HCT116 (cell line): ENCODE measurements at regions not wholly inside any gene's neighbourhood (a gene's known extent, or its start where the extent isn't known, plus 50 kb on each side); places are given as distances from the start of the nearest gene placed in this dataset.
"Not testable (repeated sequence)": the region's sequence is repeated elsewhere in the genome, so short reads cannot be mapped to it uniquely, and the experiment has no call there.

Source experiments
- ATAC-seq: fragments of 200-7000 bp; cut with Tn5 transposase; 2 replicates; pipeline ENCODE4 v1.9.1; 2020; ENCODE audit warnings: mild to moderate bottlenecking, moderate library complexity
- BruUV-seq: library from RNA; stranded (reverse); fragments of 400-500 nt; replicated peaks from 2 replicates; lab custom pipeline; 2021; lab: Mats Ljungman, UMichigan
- CTCF ChIA-PET: fragments of 300-600 bp; sonication (Branson Sonifier 250); formaldehyde crosslinking; loops from one replicate; lab custom pipeline; 2021; ENCODE audit warnings: antibody characterized with exemption; lab: Charles Lee
- POLR2A ChIA-PET: fragments of 300-600, 350-600 bp; sonication (Branson Sonifier 250); formaldehyde crosslinking; loops from one replicate; lab custom pipeline; 2021; ENCODE audit warnings: antibody characterized with exemption; lab: Charles Lee
- RAD21 ChIA-PET, 2 experiments: fragments of 300-600 bp; sonication (Branson Sonifier 250); formaldehyde crosslinking; loops; one replicate each; lab custom pipeline; 2023; ENCODE audit warnings: low total read pairs in 2 of 2; ENCODE audit not compliant: uncharacterized antibody in 2 of 2, unreplicated experiment in 2 of 2, low non-redundant PET in 1 of 2; lab: Charles Lee
- DNase-seq: peaks from one replicate; pipeline ENCODE4 v3.0.0-alpha.2; 2010; ENCODE audit warnings: low read depth, low spot score
- H2AFZ ChIP-seq: fragments of 200-600 bp; shearing (Covaris generic), sonication (generic); 2 replicates; pipeline ENCODE4 v1.6.1; 2017; ENCODE audit warnings: low read depth, mixed run types, mixed read lengths, antibody characterized with exemption, low read length; ENCODE audit not compliant: poor library complexity, severe bottlenecking
- H3K27ac ChIP-seq: 2 replicates; pipeline ENCODE4 v1.5.1; 2012; ENCODE audit warnings: low read depth, low read length
- H3K27me3 ChIP-seq: fragments of 200-600 bp; sonication (generic); 2 replicates; pipeline ENCODE4 v1.6.1; 2016; ENCODE audit warnings: mixed run types, low read length, mixed read lengths; ENCODE audit not compliant: insufficient read depth
- H3K36me3 ChIP-seq, 2 experiments: fragments of 200-500 bp in 1 of 2; fragments of 200-600 bp in 1 of 2; sonication (Bioruptor generic) in 1 of 2; sonication (generic) in 1 of 2; 2 replicates each; pipeline versions ENCODE4 v1.5.1 to v1.6.1; 2014 to 2016; ENCODE audit warnings: low read length in 2 of 2, inconsistent platforms in 1 of 2, mixed read lengths in 1 of 2, mixed run types in 1 of 2; ENCODE audit not compliant: insufficient read depth in 2 of 2, control insufficient read depth in 1 of 2
- H3K4me1 ChIP-seq, 2 experiments: fragments of 200-600 bp in 1 of 2; sonication (generic) in 1 of 2; 2 replicates each; pipeline versions ENCODE4 v1.5.1 to v1.6.1; 2012 to 2017; ENCODE audit warnings: low read length in 2 of 2, inconsistent platforms in 1 of 2, mild to moderate bottlenecking in 1 of 2, mixed read lengths in 1 of 2, mixed run types in 1 of 2, moderate library complexity in 1 of 2; ENCODE audit not compliant: insufficient read depth in 2 of 2, control insufficient read depth in 1 of 2
- H3K4me2 ChIP-seq: fragments of 200-600 bp; sonication (generic); 2 replicates; pipeline ENCODE4 v1.6.1; 2017; ENCODE audit warnings: mixed run types, low read length, mixed read lengths
- H3K4me3 ChIP-seq, 2 experiments: fragments of 200-600 bp in 1 of 2; sonication (generic) in 1 of 2; replicated peaks in 1 of 2; 2 replicates each; pipeline ENCODE4 v1.5.1; 2011 to 2016; ENCODE audit warnings: low read length in 2 of 2, control low read depth in 1 of 2, low read depth in 1 of 2, mild to moderate bottlenecking in 1 of 2, mixed read lengths in 1 of 2, mixed run types in 1 of 2
- H3K79me2 ChIP-seq: fragments of 200-600 bp; sonication (generic); 2 replicates; pipeline ENCODE4 v1.6.1; 2017; ENCODE audit warnings: mild to moderate bottlenecking, mixed run types, low read length, moderate library complexity, mixed read lengths; ENCODE audit not compliant: insufficient read depth
- H3K9ac ChIP-seq: fragments of 200-600 bp; sonication (generic); 2 replicates; pipeline ENCODE4 v1.6.1; 2016; ENCODE audit warnings: low read length, mixed read lengths
- H3K9me2 ChIP-seq: fragments of 200-600 bp; sonication (generic), shearing (Covaris generic); 2 replicates; pipeline ENCODE4 v1.6.1; 2017; ENCODE audit warnings: mixed run types, mild to moderate bottlenecking, moderate library complexity; ENCODE audit not compliant: insufficient read depth
- H3K9me3 ChIP-seq, 2 experiments: fragments of 200-500 bp in 1 of 2; fragments of 200-600 bp in 1 of 2; sonication (Bioruptor generic) in 1 of 2; sonication (generic) in 1 of 2; 2 replicates each; pipeline ENCODE4 v1.6.1; 2014 to 2017; ENCODE audit warnings: low read length in 2 of 2, mixed read lengths in 2 of 2, inconsistent platforms in 1 of 2, low read depth in 1 of 2, mild to moderate bottlenecking in 1 of 2, mixed run types in 1 of 2, moderate library complexity in 1 of 2; ENCODE audit not compliant: control insufficient read depth in 1 of 2, insufficient read depth in 1 of 2
- H4K20me1 ChIP-seq: fragments of 200-600 bp; sonication (generic), shearing (Covaris generic); 2 replicates; pipeline ENCODE4 v1.6.1; 2017; ENCODE audit warnings: mixed run types, mild to moderate bottlenecking, moderate library complexity; ENCODE audit not compliant: insufficient read depth
- ATF3 ChIP-seq: IDR thresholded peaks from 2 replicates; pipeline ENCODE4 v1.6.1; 2012
- CEBPB ChIP-seq: IDR thresholded peaks from 2 replicates; pipeline ENCODE4 v1.6.1; 2012; ENCODE audit warnings: low read depth
- EGR1 ChIP-seq: IDR thresholded peaks from 2 replicates; pipeline ENCODE4 v1.6.1; 2012; ENCODE audit warnings: low read depth
- EZH2 ChIP-seq: fragments of 200-600 bp; sonication (generic); IDR thresholded peaks from 2 replicates; pipeline ENCODE4 v1.6.1; 2017; ENCODE audit warnings: antibody characterized with exemption, mixed run types
- EZH2phosphoT487 ChIP-seq: fragments of 200-600 bp; IDR thresholded peaks from 2 replicates; pipeline ENCODE4 v1.6.1; 2018; ENCODE audit warnings: antibody characterized with exemption, borderline replicate concordance
- FOSL1 ChIP-seq: IDR thresholded peaks from 2 replicates; pipeline ENCODE4 v1.6.1; 2012; ENCODE audit warnings: low read depth
- POLR2A ChIP-seq: IDR thresholded peaks from 2 replicates; pipeline ENCODE4 v1.7.0; 2011; ENCODE audit warnings: borderline replicate concordance; ENCODE audit not compliant: insufficient read depth, insufficient read length; ENCODE audit errors: extremely low read depth
- SIN3A ChIP-seq: IDR thresholded peaks from 2 replicates; pipeline ENCODE4 v1.6.1; 2012; ENCODE audit warnings: low read depth
- SP1 ChIP-seq: IDR thresholded peaks from 2 replicates; pipeline ENCODE4 v1.6.1; 2012; ENCODE audit warnings: low read depth
- SRF ChIP-seq: IDR thresholded peaks from 2 replicates; pipeline ENCODE4 v1.6.1; 2012; ENCODE audit warnings: low read depth
- YY1 ChIP-seq: IDR thresholded peaks from 2 replicates; pipeline ENCODE4 v1.6.1; 2011; ENCODE audit warnings: low read length, low read depth, moderate library complexity, mild to moderate bottlenecking; ENCODE audit not compliant: insufficient replicate concordance; ENCODE audit errors: extremely low read depth
- ZBTB33 ChIP-seq: IDR thresholded peaks from 2 replicates; pipeline ENCODE4 v1.6.1; 2011; ENCODE audit warnings: mild to moderate bottlenecking, low read length, moderate library complexity; ENCODE audit not compliant: insufficient replicate concordance; ENCODE audit errors: extremely low read depth
- ZNF274 ChIP-seq: fragments of 200-500 bp; sonication (Bioruptor generic); IDR thresholded peaks from 2 replicates; pipeline ENCODE4 v1.6.1; 2014; ENCODE audit warnings: mild to moderate bottlenecking, low read depth, low read length, inconsistent platforms
- intact Hi-C: fragments of 100-400 bp; cut with micrococcal nuclease; formaldehyde crosslinking; loops from 2 replicates; pipeline ENCODE4 v1.10.0; 2022

- intact Hi-C loops: no loop called here
- RAD21 ChIA-PET: no interaction called here
Measured at GRCh38 chr1:73832276-73833181, 365.4 kb downstream of the LRRIQ3 start.

GRCh38 chr1:73827283-73827682, 370.7 kb downstream of the LRRIQ3 start:
- CTCF ChIA-PET, RAD21 ChIA-PET, H3K4me1 ChIP-seq, H3K9ac ChIP-seq, H3K27me3 ChIP-seq, H3K36me3 ChIP-seq, H3K4me2 ChIP-seq, H3K4me3 ChIP-seq, DNase-seq, BruUV-seq, H3K27ac ChIP-seq, ATAC-seq, H3K9me2 ChIP-seq, H2AFZ ChIP-seq, POLR2A ChIA-PET, H3K79me2 ChIP-seq, H4K20me1 ChIP-seq, intact Hi-C loops: not testable (repeated sequence)
- peaks cover 0 to 16% of the 10 kb centered on the region in 2 experiments; a peak in 1 of 4 replicates for H3K9me3 ChIP-seq

More at GRCh38 chr1:73832276-73833181, 365.4 kb downstream of the LRRIQ3 start:
- no peaks in the 10 kb centered on the region for H3K27me3 ChIP-seq
- TF ChIP-seq SRF (no peak), FOSL1 (no peak), SP1 (no peak), ZBTB33 (no peak), EGR1 (no peak), SIN3A (no peak), EZH2phosphoT487 (no peak), ATF3 (no peak), YY1 (no peak), ZNF274 (no peak), POLR2A (no peak), CEBPB (no peak), EZH2 (no peak)
- ChIA-PET POLR2A (no interaction called here), CTCF (no interaction called here)
- H3K9ac ChIP-seq: no peak overlapping the region
- H3K36me3 ChIP-seq: no peaks in the 10 kb centered on the region
- H3K9me2 ChIP-seq: no peaks in the 10 kb centered on the region
- H3K4me2 ChIP-seq: no peak overlapping the region
- BruUV-seq: no TSS peak
- H4K20me1 ChIP-seq: no peaks in the 10 kb centered on the region
- DNase-seq (no peak), ATAC-seq (no peak)
- H3K4me3 ChIP-seq: no peak overlapping the region
- peaks cover 0 to 9% of the 10 kb centered on the region in 2 experiments; a peak in 1 of 4 replicates for H3K9me3 ChIP-seq
- H3K79me2 ChIP-seq: no peaks in the 10 kb centered on the region
- H3K27ac ChIP-seq: no peak overlapping the region
- no peaks in the 10 kb centered on the region for H3K4me1 ChIP-seq
- H2AFZ ChIP-seq: no peak overlapping the region
